HG03565 (cell line): ENCODE measurements at regions not wholly inside any gene's neighbourhood (a gene's known extent, or its start where the extent isn't known, plus 50 kb on each side); places are given as distances from the start of the nearest gene placed in this dataset.
"Not testable (repeated sequence)": the region's sequence is repeated elsewhere in the genome, so short reads cannot be mapped to it uniquely, and the experiment has no call there.

Source experiments
- ATAC-seq: cut with Tn5 transposase; IDR thresholded peaks from one replicate; pipeline ENCODE4 v1.9.1; 2021; ENCODE audit warnings: mild to moderate bottlenecking, moderate library complexity; ENCODE audit not compliant: unreplicated experiment

- ATAC-seq = no peak
Measured at GRCh38 chr10:85105614-85106255, 777.3 kb downstream of the CCSER2 start.

- ATAC-seq = no peak
Measured at GRCh38 chr10:85111271-85111670, 782.9 kb downstream of the CCSER2 start.

DNA sequence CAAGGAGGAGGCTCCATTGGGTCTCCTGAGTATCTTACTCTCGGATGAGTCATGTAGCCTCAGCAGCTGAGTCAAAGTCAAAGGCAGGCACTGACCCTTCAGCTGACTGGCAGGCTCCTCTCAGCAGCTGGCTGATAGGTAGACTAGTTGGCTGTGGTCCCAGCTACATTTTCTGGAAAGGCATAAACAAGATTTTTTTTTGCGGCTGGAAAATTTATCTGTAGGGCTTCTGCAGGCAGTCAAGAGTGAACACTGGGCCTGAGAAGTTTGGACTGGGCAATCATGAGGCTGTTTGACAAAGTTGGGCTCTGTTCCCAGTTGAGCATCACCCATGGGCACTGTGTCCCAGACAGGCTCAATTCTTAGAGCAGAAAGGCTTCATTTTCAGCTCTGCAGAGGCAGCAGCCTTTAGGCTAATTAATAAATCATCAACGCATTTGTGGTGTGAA, 796.2 kb downstream of the CCSER2 start:
- no peak for ATAC-seq

GRCh38 chr10:85137253-85137652, 808.9 kb downstream of the CCSER2 start:
- no peak for ATAC-seq

DNA sequence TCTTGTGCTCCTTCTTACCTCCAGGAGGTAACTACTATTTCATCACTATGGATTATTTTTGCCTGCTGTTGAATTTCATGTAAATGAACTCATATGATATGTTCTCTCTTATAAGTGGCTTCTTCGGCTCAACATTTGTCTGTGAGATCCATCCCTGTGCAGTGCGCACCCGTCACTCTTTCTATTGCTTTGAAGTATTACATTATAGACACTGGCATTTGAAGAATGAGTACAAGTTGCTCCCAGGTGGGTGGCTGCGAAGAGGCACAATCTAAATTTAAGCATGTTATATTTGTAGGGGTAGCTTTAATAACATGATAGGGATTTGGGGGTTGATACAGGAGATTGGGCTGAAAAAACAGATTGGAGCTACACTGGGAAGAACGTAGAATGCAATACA, 809.7 kb downstream of the CCSER2 start:
- ATAC-seq = no peak

- no peak for ATAC-seq
Measured at GRCh38 chr10:85139124-85139523, 810.7 kb downstream of the CCSER2 start.

- not testable (repeated sequence) for ATAC-seq
Measured at GRCh38 chr10:85141520-85141919, 813.1 kb downstream of the CCSER2 start.

GRCh38 chr10:85145966-85146365, 817.6 kb downstream of the CCSER2 start:
- no peak for ATAC-seq

GRCh38 chr10:85147346-85148250, 819.2 kb downstream of the CCSER2 start:
- no peak for ATAC-seq

DNA sequence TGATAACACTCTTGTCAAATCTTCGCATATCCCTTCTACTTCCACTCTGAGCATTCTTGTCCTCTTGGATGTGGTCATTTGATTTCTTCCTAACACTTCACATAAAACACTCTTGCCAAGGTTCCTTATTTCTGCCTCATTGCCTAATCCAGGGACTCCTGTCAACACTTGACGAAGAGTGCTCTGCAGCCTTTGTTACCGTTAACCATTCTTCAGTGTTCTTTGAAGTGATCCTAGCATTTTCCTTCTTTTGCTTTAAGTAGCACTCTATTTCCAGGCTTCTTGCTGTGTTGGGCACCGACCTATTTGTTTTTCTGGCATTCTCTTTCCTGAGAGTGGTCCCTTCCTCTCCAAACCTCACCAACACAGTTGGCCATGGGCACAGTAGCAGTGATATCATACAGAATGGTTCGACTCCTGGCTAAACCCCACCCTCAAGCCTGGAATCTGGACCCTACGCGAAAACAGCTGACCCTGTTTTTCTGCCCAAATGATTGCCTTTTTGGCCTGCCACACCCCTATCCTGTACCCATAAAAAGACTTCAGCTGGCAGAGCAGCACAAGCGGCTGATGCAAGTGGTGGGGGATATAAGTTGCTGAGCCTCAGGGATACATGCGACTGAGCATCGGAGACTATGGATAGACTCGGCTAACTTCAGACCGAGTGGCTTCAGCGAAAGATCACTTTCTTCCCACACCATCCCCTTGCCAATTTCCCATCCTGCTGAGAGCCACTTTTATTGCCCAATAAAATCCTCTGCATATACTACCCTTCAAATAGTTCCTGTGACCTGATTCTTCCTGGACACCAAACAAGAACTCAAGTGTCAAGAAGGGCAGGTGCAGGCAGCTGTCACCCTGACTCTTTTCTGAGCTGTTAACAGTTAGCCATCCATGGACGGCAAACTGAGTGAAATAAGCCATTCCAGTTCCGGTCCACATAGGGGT, 820.6 kb downstream of the CCSER2 start:
- no peak for ATAC-seq

- no peak for ATAC-seq
Measured at GRCh38 chr10:85149766-85150165, 821.4 kb downstream of the CCSER2 start.

DNA sequence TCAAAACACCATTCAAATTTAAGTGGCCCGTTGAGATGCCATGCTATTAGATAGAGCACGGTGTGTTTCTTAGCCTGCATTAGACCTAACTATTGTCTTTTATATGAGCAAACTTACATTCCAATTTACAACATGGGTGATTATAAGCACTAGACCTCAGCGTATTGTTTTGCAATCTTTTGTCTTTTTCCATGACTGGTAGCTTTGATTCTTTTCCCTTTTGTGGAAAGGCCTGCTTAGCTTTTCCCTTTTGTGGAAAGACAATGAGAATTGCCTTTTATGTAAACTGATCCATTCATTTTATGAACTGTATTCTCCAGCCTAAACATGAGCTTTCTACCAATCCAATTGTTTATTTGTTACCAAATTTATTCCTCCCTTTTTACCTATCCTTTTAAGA, 823.1 kb downstream of the CCSER2 start:
- no peak for ATAC-seq

- ATAC-seq = no peak
Measured at GRCh38 chr10:85152496-85152895, 824.1 kb downstream of the CCSER2 start.

DNA sequence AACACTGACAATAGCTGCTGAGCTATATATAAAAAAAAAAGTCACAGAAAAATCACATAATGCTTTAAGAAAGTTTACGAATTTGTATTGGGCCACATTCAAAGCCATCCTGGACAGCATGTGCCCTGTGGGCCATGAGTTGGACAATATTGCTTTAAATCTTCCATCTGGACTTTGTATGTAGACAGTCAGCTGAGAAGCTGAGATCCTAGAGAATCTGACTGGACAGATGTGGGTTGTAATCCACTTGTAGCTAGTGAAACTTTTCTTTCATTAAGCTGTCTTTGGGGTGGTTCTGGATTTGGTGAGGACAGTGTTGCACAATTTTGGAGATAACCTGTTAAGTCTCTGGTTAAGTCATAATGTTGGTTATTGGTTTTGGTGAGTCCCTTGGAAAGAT, 824.5 kb downstream of the CCSER2 start:
- no peak for ATAC-seq

DNA sequence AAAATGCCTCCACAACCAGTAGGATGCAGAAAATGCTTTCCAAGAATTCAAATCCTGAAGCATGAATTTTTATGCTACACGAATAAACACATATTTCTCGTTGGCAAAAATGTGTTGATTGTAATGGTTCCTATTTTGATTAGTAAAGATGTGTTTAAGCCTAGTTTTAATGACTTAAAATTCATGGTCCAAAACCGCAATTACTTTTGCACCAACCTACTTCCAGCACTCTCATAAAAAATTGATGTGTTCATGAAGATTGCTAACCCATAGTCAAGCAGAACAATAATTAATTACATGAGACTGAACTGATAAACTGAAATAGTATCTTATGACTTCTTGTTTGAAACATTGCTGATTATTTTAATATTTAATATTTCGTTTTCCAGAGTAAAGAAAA, 828.8 kb downstream of the CCSER2 start:
- ATAC-seq = no peak

GRCh38 chr10:85168243-85168642, 839.9 kb downstream of the CCSER2 start:
- ATAC-seq = no peak

DNA sequence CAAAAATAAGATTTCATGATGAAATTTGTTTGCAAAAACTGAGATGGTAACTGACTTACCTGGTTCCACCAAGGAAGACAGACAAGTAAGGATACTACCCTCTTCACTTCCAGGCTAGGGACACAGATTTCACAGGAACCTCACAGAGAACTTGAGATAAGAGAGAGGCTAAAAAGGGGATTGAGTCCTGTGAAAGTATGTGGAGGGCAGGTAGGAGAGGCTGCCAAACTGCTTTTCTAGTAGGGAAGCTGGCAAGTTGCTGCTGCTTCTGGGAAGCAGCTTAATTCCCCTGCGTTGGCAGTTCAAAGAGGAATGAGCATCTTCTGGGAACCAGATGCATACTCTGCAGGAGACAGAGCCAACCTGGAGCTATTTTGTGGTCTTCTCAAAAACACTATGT, 841.6 kb downstream of the CCSER2 start:
- no peak for ATAC-seq

DNA sequence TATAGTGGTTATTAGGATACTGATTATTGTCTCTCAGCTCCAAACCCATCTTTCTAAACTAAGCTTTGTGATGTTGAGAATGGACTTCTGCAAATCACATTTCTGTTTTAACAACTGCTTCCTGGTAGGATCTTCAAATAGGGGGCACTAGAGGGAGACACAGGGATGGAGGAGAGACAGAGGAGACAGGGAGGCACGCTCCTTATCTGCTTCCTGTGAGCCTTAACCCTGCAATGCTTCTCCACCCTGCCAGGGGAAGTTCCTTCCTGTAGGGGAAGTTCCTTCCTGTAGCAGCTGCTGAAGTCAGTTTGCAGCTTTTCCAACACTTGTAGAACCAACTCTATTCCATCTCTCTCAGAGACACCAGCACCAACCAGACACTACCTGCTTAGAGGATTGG, 847.2 kb downstream of the CCSER2 start:
- no peak for ATAC-seq

- ATAC-seq = no peak
Measured at GRCh38 chr10:85177767-85178166, 849.4 kb downstream of the CCSER2 start.

DNA sequence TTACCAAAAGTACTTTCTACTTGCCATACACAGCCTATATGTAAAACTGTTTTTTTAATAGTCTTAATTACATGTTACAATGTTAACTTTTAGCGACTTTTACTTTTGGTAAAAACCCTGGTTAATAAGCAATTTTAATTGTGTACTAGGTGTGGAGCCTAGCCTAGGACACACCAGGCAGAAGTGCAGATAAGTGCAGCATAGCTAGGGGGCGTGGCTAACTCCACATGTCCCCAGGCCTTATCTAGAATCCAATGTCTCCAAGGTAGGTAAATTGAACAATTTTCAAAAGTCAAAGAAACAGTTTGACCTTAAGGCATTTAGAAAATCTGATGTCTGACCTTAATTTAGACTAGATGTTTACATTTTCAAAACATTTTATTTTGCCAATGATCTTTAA, 858.7 kb downstream of the CCSER2 start:
- ATAC-seq = no peak
